ENCODE measurements at regions not wholly inside any gene's neighbourhood (a gene's known extent, or its start where the extent isn't known, plus 50 kb on each side); places are given as distances from the start of the nearest gene placed in this dataset.
A peak's percentile ranks its signal among the peaks of the same experiment; 100 is the strongest.
"Not testable (repeated sequence)": the region's sequence is repeated elsewhere in the genome, so short reads cannot be mapped to it uniquely, and the experiment has no call there.

DNA sequence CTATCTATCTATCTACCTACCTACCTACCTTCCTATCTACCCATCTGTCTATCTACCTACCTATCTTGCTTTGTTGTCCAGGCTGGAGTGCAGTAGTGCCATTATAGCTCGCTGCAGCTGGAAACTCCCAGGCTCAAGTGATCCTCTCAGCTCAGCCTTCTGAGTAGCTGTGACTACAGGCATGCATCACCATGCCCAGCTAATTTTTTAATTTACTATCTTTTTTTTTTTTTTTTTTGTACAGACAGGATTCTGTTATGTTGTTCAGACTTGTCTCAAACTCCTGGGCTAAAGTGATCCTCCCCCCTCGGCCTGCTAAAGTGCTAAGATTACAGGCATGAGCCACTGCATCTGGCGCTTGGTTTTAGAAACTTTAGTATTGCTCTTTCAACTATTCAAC, 762.4 kb downstream of the SLC6A15 start:
- DNase-seq (ENCODE audit: low read depth), result no peak

DNA sequence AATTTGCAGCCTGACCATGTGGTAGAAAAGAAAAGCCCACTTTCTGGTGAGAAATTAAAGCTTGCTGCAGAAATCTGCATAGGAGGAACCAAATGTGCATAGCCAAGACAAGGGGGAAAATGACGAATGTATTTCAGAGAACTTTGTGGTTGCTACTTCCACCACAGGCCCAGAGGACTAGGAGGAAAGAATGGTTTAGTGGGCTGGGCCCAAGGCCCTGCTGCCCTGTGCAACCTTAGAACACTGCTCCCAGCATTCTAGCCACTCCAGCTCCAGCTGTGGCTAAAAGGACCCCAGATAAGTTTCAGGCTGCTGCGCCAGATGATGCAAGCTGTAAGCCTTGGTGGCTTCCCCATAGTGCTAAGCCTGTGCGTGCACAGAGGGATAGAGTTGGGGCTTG, 764.3 kb downstream of the SLC6A15 start:
- DNase-seq (ENCODE audit: low read depth), result no peak

DNA sequence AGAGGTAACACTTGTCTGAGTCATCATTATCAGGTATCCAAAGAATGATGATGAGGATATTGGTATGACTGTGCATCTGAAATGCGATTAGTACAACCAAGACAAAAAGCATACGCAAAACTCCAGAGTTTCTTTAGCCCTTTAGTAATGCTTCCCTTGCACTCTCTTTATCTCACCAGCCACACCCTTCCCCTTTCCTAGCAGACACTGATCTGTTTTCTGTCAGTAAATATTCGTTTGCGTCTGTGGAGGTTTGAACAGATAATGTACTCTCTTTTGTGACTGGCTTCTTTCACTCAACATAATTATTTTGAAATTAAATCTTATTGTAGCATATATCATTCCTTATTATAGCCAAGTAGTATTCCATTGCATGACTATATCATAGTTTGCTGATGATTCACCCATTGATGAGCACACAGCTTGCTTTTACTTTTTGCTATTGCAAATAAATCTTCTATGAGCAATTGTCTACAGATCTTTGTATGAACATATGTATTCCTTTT, 775.7 kb downstream of the SLC6A15 start:
- peak; percentile 28 for DNase-seq (ENCODE audit: low read depth)

DNA sequence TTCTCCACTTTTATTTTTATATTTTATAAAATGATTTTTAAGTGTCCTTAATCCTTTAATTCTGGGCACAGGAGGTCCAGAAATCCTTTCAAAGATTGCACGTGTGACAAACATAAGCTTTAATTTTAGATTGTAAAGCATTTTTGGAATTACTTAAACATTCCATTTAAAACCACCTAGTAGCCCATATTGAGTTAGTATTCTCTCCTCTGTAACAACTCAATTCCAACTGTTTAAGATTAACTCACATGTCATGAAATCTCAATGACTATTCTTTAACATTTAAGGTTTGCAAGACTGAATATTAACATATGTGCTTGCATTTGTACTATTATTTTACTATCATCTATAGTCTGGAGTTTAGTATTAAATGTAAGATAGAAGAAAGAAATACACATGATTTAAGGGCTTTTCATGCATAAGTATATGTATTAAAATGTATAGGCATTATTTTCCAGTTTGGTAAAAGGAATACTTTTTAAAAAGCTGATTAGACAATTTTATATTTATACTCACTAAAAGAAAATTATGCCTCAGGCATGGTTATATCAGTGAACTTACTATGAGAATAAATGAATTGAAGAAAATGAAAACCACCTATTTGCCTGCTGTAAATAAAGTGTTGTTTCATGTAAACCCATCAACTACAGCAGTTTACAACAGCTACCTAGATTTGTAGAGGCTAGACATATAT, 776.9 kb downstream of the SLC6A15 start:
- DNase-seq (ENCODE audit: low read depth), result no peak

DNA sequence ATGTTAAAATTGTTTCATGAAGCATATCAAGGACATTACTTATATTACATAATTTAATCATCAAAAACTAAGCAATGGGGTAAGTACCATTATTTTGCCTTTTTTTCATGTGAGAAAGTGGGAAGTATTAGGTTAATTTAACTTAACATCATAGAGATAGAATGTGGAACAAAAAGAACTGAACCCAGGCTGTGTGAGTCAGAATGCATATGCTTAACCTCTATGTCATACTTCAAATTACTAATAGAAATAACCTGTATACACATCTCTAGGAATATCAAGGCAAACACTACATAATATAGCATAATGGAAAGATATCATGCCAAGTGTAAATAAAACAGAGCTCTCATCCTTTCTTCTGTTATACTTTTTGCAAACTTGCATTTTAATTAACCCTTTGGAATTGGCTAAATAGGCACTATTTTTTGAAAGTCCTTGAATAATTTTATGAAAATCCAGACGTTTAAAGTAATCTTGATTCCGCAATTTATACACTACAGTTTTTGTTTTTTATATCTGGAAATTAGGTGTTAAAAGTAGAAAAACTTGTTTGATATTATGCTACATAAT, 777.7 kb downstream of the SLC6A15 start:
- no peak for DNase-seq (ENCODE audit: low read depth)

DNA sequence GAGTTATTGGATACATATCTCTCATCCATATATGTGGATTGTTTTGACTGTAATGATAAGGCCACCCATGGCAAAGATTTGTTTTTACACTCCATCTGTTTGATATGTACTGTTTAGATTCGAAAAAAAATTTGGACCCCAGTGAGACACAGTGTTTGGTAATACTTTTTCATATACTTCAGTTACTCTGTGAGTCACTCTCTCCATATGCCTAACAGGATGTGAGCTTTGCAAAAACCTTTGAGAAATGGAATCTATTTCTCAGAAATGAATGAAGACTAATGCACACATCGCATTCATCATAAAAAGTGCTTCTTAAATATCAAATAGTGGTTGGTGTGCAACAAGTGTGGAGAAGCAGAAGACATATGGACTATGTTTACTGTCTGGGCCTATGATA, 781.5 kb downstream of the SLC6A15 start:
- DNase-seq (ENCODE audit: low read depth), result peak; percentile 58

DNA sequence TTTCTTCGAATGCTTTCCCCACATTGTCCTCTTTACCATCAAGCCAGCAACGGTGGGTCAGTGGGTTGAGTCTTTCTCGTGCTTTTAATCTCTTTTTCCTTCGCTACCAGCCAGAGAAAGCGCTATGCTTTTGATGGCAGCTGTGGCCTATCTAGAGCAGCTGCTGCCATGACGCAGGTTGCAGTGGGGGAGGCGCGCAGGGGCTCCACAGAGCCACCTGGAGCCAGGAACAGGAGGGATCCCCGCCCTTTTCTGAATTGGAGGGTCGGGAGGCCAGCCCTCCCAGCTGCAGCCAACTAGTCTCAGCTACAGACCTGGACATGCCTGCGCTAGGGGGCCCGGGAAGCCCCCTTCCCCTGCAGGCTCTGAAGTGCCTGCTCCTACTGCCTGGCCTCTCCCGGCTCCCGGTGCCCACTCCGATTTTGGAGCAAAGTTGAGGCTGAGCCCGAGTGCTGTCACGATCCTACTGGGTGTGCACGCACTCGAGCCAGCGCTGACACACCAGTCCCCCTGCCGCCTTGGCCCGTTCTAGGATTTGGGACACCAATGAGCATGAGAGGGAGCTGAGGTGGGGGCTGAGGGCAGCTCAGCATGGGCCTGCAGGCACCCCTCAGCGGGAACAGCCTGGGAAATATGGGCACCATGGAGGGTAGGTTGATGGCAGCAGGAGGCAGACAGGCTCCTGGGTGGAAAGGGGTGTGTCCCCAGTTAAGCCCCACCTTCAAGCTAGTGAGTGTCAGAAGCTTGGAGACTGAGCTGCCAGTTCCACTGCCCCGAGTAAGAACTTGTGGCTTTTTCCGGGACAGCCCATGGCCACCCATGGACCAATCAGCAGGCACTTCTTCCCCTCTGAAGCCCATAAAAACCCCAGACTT, 784.2 kb downstream of the SLC6A15 start:
- no peak for DNase-seq (ENCODE audit: low read depth)

DNA sequence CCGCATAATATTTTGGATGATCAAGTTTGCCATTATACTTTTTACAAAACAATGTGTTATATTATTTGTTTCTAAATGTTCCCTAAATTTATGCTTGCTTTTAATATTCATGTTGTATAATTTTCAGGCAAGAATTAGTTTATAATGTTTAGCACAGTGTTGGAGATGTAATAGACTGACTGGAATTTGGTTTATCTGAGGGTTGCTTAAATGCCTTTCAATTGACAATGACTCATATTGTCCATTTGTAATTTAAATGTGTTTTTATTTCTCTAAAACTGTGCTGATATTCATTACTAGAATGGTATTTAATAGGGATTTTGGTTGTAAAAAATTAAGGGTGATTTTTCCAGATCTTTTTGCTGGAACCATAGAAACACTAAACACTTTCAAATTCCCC, 788.4 kb downstream of the SLC6A15 start:
- no peak for DNase-seq (ENCODE audit: low read depth)

DNA sequence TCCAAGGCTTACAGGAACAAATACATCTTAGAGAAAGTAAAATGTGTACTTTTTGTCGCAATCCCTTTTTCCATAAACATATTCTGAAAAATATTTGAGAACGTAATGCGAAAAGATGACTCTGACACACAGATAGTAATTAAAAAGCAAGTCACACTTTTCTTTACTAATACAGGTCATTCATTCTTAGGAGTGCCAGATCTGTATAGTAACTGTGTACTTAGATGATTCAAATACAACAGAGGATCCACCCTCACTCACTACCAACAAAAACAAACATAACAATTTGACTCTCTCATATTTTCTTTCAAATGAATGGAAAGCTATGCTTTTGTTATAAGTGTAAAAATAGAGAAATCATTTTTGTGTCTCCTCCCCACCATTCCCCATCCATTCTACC, 795.4 kb downstream of the SLC6A15 start:
- no peak for DNase-seq (ENCODE audit: low read depth)

DNA sequence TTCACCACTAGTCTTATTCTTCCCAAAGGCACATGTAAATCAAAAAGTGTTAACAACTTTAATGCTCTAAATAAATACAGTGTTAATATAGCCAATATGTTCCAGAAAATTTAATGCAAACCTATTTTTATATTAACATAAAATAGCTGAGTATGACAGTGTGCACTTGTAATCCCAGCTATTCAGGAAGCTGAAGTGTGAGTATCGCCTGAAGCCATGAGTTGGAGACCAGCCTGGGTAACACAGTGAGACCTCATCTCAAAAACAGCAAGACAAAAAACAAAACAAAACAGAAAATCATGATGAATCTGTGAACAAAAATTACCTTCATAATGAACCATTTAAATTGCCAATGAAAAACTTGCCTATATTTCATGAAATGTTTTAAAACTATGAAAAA, 798.9 kb downstream of the SLC6A15 start:
- DNase-seq (ENCODE audit: low read depth), result no peak

DNA sequence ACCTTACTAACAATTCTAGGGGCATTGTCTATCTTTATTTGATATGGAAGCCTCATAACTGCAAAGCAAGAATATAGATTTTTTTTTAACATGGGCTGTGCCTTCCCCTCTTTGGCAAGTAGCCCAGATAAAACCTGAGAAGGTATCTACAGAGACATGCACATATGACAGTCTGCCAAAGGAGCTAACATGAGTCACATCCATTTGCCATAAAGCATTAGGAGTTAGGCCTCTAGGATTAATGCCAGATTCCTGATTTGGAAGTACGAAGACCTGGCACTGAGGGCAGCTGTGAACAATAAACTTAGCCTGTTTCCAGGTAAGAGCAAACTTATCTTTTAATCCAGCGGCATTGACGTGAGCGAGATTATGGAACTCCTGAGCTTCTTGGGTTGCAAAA, 808.7 kb downstream of the SLC6A15 start:
- DNase-seq (ENCODE audit: low read depth), result peak; percentile 32

DNA sequence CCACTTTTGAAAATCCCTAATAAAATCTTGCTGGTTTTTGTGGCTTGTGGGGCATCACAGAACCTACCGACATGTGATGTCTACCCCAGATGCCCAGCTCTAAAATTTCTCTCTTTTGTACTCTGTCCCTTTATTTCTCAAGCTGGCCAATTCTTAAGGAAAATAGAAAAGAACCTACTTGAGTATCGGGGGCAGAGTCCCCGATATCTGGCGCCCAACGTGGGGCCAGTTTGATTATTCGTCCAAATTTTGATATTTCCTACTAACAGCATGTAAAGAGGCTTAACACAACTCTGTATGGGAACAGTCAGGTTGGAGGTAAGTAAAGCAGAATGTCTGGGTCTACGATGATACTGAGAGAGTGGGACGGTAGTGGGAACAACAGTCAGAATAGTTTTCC, 810.6 kb downstream of the SLC6A15 start:
- DNase-seq (ENCODE audit: low read depth), result not testable (repeated sequence)

DNA sequence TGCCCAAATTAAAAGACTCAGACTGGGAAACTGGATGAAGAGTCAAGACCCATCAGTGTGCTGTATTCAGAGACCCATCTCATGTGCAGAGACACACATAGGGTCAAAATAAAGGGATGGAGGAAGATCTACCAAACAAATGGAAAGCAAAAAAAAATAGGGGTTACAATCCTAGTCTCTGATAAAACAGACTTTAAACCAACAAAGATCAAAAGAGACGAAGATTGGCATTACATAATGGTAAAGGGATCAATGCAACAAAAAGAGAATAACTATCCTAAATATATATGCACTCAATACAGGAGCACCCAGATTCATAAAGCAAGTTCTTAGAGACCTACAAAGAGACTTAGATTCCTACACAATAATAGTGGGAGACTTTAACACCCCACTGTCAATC, 813.0 kb downstream of the SLC6A15 start:
- DNase-seq (ENCODE audit: low read depth), result not testable (repeated sequence)

DNA sequence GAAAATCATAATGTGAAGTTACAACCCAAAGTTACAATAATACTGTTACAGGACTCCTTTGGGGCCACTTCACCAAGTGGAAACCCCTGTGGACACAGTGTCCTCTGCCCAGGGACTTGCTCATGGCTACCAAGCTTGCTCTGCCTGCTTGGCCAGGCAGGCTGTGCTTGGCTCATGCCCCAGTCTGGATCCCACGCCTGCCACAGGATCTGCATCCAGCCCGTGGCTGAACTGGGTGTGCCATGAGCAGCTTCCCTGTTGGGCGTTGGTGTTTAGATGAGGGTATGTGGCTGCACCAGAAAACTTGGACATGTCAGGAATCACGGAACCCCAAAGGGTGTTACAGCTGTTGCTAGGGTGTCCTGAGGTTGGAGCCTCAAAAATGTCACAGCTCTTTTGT, 820.9 kb downstream of the SLC6A15 start:
- DNase-seq (ENCODE audit: low read depth), result no peak

DNA sequence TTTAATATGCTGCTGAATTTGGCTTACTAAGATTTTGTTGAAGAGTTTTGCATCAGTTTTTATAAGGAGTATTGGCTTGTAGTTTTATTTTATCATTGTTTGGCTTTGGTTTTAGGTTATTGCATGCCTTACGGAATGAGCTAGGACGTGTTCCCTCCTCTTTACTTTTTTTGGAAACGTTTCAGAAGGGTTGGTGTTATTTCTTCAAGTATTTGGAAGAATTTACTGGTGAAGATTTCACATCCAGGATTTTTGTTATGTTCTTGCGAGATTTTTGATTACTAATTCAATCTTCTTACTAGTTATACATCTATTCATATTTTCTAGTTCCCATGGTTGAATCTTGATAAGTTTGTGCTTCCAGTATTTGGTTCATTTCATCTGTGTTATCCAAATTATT, 823.2 kb downstream of the SLC6A15 start:
- no peak for DNase-seq (ENCODE audit: low read depth)

DNA sequence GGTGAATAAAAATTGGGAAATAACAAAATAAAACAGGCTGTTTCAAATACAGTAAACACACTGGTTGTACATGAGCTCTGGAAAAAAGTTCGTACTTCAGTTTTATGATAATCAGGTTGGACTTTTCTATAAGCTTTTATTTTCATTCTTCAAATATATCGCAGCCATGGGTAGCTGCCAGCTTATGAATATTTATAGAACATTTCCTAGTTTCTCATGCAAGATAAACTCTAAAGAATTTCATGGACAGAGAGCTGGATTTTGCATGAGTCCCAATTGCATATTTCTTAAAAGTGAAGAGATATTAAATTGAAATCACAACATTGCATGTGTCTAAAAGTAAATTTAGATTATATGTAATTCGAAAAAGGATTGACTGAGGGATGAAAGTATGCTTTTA, 827.6 kb downstream of the SLC6A15 start:
- no peak for DNase-seq (ENCODE audit: low read depth)

DNA sequence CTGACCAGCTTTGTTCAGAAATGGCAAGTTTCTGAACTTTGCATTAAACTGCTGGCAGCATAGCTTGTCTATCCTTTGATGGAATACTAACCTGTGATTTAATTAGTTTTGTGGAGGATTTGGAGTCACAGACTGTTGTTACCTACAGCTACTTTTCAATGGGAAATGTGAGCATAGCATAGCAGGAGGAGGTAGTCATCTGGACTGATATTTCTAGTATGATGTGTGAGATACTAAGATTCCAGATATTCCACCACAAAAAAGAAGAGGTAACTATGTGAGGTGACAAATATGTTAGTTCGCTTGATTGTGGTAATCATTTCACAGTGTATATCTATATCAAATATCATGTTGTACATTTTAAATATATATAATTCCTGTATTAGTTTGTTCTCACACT, 833.0 kb downstream of the SLC6A15 start:
- DNase-seq (ENCODE audit: low read depth), result peak; percentile 18

DNA sequence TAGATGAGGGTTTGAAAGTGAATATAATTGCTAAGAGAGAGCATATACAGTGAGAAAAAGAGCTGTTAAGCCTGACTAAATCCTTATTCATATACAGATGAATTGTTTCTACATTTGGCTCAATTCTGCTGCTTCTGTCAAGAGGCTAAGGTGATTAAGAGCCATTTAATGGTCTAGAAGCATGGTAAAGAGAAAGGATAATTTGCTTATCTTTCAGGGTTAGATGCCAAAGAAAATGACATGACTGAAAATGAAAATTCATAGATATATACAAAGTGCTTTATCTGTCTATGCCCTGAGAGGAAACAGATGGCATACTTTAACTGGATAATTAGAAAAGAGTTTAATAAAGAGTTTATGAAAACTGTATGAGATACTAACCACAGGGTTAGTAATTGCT, 834.9 kb downstream of the SLC6A15 start:
- no peak for DNase-seq (ENCODE audit: low read depth)

DNA sequence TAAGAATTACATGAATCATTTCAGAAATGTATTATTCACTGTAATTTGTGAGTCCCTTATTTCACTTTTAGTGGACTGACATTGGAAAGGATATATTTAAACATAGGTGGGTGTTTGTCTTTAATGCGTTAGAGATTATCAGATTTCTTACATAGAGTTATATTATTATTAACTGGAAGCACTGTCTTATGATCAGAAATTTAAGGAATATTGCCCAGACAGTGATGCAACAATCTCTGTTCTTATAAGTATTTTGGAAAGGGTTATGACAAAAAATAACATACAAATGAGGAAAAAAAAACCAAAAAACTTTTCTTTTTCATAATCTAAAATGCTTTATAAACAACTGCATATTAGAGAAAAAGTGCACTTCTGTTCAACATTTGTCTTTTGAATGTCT, 836.6 kb downstream of the SLC6A15 start:
- DNase-seq (ENCODE audit: low read depth), result no peak

DNA sequence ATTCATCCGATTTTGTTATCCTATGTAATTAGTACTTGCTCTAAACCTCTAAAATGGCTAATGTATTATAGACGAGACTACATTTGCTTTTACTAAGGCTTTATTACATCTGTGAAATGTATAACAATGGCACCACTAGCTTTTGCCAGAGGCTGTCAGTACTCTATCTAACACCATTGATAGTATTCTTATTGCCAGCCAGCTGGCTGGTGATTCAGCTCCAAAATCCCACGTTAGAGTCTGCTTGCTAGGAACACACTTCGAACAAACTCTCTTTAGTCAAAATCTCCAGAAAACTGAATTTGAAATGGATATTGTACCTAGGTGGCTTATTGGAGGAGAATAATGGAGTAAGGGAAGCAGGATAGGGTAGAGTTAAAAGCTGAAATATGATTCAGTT, 839.2 kb downstream of the SLC6A15 start:
- no peak for DNase-seq (ENCODE audit: low read depth)

DNA sequence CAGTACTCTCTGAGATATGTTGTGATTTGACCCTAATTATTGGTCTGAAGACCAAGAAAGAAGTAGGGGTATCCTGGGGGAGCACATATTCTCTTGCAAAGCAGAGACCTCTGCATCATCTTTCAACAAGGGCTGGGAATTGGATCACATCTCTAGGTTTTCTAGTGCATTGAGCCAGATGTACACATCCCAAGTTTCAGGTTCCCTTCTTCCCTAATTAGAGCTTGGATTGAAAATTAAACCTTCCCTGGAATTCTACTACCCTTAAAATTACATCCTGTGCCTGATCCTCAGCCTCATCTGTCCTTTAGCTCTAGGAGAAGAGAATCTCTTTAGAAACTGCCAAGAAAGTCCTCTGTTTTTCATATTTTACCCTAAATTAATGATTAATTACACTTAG, 839.6 kb downstream of the SLC6A15 start:
- DNase-seq (ENCODE audit: low read depth), result no peak

DNA sequence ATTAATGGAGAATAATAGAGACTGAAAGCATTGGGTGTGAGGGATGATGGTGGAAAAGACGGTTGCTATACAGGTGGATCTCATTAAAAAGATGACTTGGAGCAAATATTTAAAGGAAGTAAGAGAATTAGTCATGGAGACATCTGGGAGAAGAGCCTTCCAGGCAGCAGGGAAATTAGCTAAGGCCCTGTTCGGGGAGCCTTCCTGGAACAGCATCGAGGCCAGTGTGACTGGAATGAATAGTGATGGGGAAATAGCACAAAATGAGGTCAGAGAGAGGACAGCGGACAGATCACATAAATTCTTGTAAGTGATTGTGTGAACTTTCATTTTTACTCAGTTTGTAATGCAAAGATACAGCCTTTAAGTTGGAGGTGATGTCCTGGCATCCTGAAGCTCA, 842.3 kb downstream of the SLC6A15 start:
- DNase-seq (ENCODE audit: low read depth), result peak; percentile 2

Data from HT1080 (cell line).